ENCODE measurements at regions not wholly inside any gene's neighbourhood (a gene's known extent, or its start where the extent isn't known, plus 50 kb on each side); places are given as distances from the start of the nearest gene placed in this dataset.

DNA sequence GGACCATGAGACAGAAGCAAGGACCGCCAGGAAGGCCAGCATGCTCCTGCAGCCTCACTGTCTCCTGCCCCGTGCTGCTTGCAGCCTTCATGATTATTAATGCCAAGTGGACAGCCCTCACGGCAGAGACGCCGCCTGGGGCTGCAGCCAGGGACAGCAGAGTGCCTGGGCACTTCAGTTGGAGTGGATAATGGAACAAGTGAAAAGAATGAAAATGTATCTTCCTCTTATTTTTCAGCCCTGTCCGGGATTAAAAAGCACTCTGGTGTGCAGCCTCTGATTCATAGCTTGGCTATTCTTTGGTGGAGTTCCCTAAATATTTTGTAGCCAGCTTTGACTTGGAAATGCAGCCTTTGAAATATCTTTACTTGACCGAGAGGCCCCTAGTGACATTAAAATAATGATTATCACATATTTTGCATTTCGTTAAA lies 1404.2 kb downstream of the BRD1 start:
- TF ChIP-seq TCF4 (CRISPR knock-in tag; IDR thresholded peaks at IDR 0.05; ENCODE audit: borderline replicate concordance) (no peak), TOX (CRISPR knock-in tag; IDR thresholded peaks at IDR 0.05; ENCODE audit: borderline replicate concordance) (no peak), SNAI2 (CRISPR knock-in tag; IDR thresholded peaks at IDR 0.05) (no peak), ZNF8 (CRISPR knock-in tag; IDR thresholded peaks at IDR 0.05) (no peak), ZNF565 (CRISPR knock-in tag; conservative IDR thresholded peaks at IDR 0.05; ENCODE audit: low read depth) (no peak), PPARA (CRISPR knock-in tag; IDR thresholded peaks at IDR 0.05; ENCODE audit: borderline replicate concordance) (no peak), ARNTL (CRISPR knock-in tag; IDR thresholded peaks at IDR 0.05; ENCODE audit: borderline replicate concordance, low read depth) (no peak), BACH2 (CRISPR knock-in tag; IDR thresholded peaks at IDR 0.05; ENCODE audit: borderline replicate concordance) (no peak), ZC3H10 (CRISPR knock-in tag; IDR thresholded peaks at IDR 0.05) (no peak), ZFP3 (CRISPR knock-in tag; IDR thresholded peaks at IDR 0.05) (no peak), ZFP30 (CRISPR knock-in tag; IDR thresholded peaks at IDR 0.05) (no peak), ISL1 (CRISPR knock-in tag; IDR thresholded peaks at IDR 0.05) (no peak), GLIS3 (CRISPR knock-in tag; IDR thresholded peaks at IDR 0.05) (no peak), OSR1 (CRISPR knock-in tag; IDR thresholded peaks at IDR 0.05) (no peak)
- TF ChIP-seq, protein P1, sequence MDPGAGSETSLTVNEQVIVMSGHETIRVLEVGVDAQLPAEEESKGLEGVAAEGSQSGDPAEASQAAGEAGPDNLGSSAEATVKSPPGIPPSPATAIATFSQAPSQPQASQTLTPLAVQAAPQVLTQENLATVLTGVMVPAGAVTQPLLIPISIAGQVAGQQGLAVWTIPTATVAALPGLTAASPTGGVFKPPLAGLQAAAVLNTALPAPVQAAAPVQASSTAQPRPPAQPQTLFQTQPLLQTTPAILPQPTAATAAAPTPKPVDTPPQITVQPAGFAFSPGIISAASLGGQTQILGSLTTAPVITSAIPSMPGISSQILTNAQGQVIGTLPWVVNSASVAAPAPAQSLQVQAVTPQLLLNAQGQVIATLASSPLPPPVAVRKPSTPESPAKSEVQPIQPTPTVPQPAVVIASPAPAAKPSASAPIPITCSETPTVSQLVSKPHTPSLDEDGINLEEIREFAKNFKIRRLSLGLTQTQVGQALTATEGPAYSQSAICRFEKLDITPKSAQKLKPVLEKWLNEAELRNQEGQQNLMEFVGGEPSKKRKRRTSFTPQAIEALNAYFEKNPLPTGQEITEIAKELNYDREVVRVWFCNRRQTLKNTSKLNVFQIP (CRISPR knock-in tag; IDR thresholded peaks at IDR 0.05; ENCODE audit: borderline replicate concordance, low read depth), result no peak
- TF ChIP-seq, protein P2, sequence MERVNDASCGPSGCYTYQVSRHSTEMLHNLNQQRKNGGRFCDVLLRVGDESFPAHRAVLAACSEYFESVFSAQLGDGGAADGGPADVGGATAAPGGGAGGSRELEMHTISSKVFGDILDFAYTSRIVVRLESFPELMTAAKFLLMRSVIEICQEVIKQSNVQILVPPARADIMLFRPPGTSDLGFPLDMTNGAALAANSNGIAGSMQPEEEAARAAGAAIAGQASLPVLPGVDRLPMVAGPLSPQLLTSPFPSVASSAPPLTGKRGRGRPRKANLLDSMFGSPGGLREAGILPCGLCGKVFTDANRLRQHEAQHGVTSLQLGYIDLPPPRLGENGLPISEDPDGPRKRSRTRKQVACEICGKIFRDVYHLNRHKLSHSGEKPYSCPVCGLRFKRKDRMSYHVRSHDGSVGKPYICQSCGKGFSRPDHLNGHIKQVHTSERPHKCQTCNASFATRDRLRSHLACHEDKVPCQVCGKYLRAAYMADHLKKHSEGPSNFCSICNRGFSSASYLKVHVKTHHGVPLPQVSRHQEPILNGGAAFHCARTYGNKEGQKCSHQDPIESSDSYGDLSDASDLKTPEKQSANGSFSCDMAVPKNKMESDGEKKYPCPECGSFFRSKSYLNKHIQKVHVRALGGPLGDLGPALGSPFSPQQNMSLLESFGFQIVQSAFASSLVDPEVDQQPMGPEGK (CRISPR knock-in tag; IDR thresholded peaks at IDR 0.05; ENCODE audit: borderline replicate concordance), result no peak
- TF ChIP-seq, protein P3, sequence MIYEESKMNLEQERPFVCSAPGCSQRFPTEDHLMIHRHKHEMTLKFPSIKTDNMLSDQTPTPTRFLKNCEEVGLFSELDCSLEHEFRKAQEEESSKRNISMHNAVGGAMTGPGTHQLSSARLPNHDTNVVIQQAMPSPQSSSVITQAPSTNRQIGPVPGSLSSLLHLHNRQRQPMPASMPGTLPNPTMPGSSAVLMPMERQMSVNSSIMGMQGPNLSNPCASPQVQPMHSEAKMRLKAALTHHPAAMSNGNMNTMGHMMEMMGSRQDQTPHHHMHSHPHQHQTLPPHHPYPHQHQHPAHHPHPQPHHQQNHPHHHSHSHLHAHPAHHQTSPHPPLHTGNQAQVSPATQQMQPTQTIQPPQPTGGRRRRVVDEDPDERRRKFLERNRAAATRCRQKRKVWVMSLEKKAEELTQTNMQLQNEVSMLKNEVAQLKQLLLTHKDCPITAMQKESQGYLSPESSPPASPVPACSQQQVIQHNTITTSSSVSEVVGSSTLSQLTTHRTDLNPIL (CRISPR knock-in tag; IDR thresholded peaks at IDR 0.05; ENCODE audit: low read depth), result no peak
- TF ChIP-seq, protein P4, sequence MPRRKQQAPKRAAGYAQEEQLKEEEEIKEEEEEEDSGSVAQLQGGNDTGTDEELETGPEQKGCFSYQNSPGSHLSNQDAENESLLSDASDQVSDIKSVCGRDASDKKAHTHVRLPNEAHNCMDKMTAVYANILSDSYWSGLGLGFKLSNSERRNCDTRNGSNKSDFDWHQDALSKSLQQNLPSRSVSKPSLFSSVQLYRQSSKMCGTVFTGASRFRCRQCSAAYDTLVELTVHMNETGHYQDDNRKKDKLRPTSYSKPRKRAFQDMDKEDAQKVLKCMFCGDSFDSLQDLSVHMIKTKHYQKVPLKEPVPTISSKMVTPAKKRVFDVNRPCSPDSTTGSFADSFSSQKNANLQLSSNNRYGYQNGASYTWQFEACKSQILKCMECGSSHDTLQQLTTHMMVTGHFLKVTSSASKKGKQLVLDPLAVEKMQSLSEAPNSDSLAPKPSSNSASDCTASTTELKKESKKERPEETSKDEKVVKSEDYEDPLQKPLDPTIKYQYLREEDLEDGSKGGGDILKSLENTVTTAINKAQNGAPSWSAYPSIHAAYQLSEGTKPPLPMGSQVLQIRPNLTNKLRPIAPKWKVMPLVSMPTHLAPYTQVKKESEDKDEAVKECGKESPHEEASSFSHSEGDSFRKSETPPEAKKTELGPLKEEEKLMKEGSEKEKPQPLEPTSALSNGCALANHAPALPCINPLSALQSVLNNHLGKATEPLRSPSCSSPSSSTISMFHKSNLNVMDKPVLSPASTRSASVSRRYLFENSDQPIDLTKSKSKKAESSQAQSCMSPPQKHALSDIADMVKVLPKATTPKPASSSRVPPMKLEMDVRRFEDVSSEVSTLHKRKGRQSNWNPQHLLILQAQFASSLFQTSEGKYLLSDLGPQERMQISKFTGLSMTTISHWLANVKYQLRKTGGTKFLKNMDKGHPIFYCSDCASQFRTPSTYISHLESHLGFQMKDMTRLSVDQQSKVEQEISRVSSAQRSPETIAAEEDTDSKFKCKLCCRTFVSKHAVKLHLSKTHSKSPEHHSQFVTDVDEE (CRISPR knock-in tag; IDR thresholded peaks at IDR 0.05), result no peak
- TF ChIP-seq, protein P5, sequence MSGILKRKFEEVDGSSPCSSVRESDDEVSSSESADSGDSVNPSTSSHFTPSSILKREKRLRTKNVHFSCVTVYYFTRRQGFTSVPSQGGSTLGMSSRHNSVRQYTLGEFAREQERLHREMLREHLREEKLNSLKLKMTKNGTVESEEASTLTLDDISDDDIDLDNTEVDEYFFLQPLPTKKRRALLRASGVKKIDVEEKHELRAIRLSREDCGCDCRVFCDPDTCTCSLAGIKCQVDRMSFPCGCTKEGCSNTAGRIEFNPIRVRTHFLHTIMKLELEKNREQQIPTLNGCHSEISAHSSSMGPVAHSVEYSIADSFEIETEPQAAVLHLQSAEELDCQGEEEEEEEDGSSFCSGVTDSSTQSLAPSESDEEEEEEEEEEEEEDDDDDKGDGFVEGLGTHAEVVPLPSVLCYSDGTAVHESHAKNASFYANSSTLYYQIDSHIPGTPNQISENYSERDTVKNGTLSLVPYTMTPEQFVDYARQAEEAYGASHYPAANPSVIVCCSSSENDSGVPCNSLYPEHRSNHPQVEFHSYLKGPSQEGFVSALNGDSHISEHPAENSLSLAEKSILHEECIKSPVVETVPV (CRISPR knock-in tag; IDR thresholded peaks at IDR 0.05), result no peak
- no peak for ATAC-seq

DNA sequence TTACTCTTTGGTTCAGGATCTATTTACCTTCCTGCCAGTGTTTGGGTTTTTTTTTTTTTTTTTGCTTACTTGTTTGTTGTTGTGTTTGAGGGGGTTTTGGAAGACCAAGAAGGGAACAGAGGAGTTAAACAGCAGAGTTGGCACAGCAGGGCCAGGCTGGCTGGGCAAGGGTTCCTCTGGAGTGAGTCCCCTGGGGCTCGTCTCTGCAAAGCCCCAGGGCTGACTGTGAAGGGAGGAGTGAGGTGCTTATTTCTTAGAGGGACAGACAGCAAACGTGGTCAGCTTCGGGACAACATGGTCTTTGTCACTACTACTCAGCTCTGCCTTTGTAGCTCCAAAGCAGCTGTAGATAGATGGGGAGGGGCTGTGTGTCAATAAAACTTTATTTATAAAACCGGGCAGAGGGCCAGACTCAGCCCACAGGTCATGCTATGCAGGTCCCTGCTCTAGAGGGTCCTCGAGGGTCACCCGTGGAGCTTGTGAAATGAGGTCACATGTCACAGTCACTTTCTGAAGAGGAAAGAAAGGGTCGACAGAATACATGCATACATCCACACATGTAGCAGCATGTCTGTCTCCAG lies 1404.7 kb downstream of the BRD1 start:
- ATAC-seq, result no peak
- no peak for TF ChIP-seq ZNF565 (CRISPR knock-in tag; conservative IDR thresholded peaks at IDR 0.05; ENCODE audit: low read depth)
- TF ChIP-seq ZC3H10 (CRISPR knock-in tag; IDR thresholded peaks at IDR 0.05), result no peak
- no peak for TF ChIP-seq ZNF8 (CRISPR knock-in tag; IDR thresholded peaks at IDR 0.05)
- TF ChIP-seq, protein P5 (CRISPR knock-in tag; IDR thresholded peaks at IDR 0.05), result no peak
- TF ChIP-seq ZNF70 (CRISPR knock-in tag; IDR thresholded peaks at IDR 0.05), result no peak
- TF ChIP-seq ZFP30 (CRISPR knock-in tag; IDR thresholded peaks at IDR 0.05), result no peak
- no peak for TF ChIP-seq GLIS3 (CRISPR knock-in tag; IDR thresholded peaks at IDR 0.05)
- TF ChIP-seq RARB (CRISPR knock-in tag; IDR thresholded peaks at IDR 0.05), result no peak

Data from SK-N-SH treated with all-trans-retinoic acid at 6 μM for 48 hours (cell line).